NCI-H187 treated with DMSO at 0.1 percent for 48 hours (cell line): ENCODE measurements at regions not wholly inside any gene's neighbourhood (a gene's known extent, or its start where the extent isn't known, plus 50 kb on each side); places are given as distances from the start of the nearest gene placed in this dataset.
"Not testable (repeated sequence)": the region's sequence is repeated elsewhere in the genome, so short reads cannot be mapped to it uniquely, and the experiment has no call there.

Experiments
- DNase-seq: peaks from one replicate; lab custom pipeline; 2025; lab: John Stamatoyannopoulos, UW

GRCh38 chr20:53856300-53857295, 213.8 kb downstream of the BCAS1 start:
- no peak for DNase-seq

- DNase-seq = no peak
Observed at GRCh38 chr20:53855733-53856132, 214.7 kb downstream of the BCAS1 start.

- DNase-seq = not testable (repeated sequence)
Observed at GRCh38 chr20:53854609-53854926, 215.8 kb downstream of the BCAS1 start.

GRCh38 chr20:53853111-53853713, 217.2 kb downstream of the BCAS1 start:
- DNase-seq = no peak

GRCh38 chr20:53852691-53853090, 217.7 kb downstream of the BCAS1 start:
- no peak for DNase-seq

GRCh38 chr20:53852014-53852413, 218.4 kb downstream of the BCAS1 start:
- DNase-seq = no peak

- no peak for DNase-seq
Observed at GRCh38 chr20:53850319-53850718, 220.1 kb downstream of the BCAS1 start.

- DNase-seq = no peak
Observed at GRCh38 chr20:53849471-53850059, 220.8 kb downstream of the BCAS1 start.

GRCh38 chr20:53848304-53848703, 222.1 kb downstream of the BCAS1 start:
- no peak for DNase-seq

GRCh38 chr20:53847837-53848170, 222.6 kb downstream of the BCAS1 start:
- no peak for DNase-seq

- DNase-seq = no peak
Observed at GRCh38 chr20:53847139-53847836, 223.1 kb downstream of the BCAS1 start.

GRCh38 chr20:53846640-53847039, 223.8 kb downstream of the BCAS1 start:
- DNase-seq = no peak

GRCh38 chr20:53845980-53846379, 224.4 kb downstream of the BCAS1 start:
- no peak for DNase-seq

- DNase-seq = no peak
Observed at GRCh38 chr20:53844259-53844658, 226.1 kb downstream of the BCAS1 start.

- no peak for DNase-seq
Observed at GRCh38 chr20:53843645-53844044, 226.7 kb downstream of the BCAS1 start.

- no peak for DNase-seq
Observed at GRCh38 chr20:53842301-53843099, 227.9 kb downstream of the BCAS1 start.

GRCh38 chr20:53841741-53842140, 228.7 kb downstream of the BCAS1 start:
- DNase-seq = no peak

GRCh38 chr20:53840532-53840931, 229.9 kb downstream of the BCAS1 start:
- DNase-seq = no peak

GRCh38 chr20:53839423-53840176, 230.8 kb downstream of the BCAS1 start:
- DNase-seq = no peak

- no peak for DNase-seq
Observed at GRCh38 chr20:53838311-53838868, 232.0 kb downstream of the BCAS1 start.
